AG04450 (cell line): ENCODE measurements at regions not wholly inside any gene's neighbourhood (a gene's known extent, or its start where the extent isn't known, plus 50 kb on each side); places are given as distances from the start of the nearest gene placed in this dataset.

ENCODE experiments used
- CTCF ChIA-PET: fragments of 300-600, 350-600 bp; formaldehyde crosslinking; extraction: SDS; loops from one replicate; lab custom pipeline; 2022; ENCODE audit warnings: antibody characterized with exemption, inconsistent platforms; lab: Charles Lee
- POLR2A ChIA-PET: fragments of 350-600 bp; formaldehyde crosslinking; extraction: SDS; loops from one replicate; lab custom pipeline; 2021; ENCODE audit warnings: antibody characterized with exemption, inconsistent platforms; lab: Yijun Ruan, JAX
- DNase-seq: peaks from one replicate; pipeline ENCODE4 v3.0.0-alpha.2; 2011; ENCODE audit warnings: low read depth, low spot score
- H3K27ac ChIP-seq: one replicate; pipeline ENCODE4 v1.5.1; 2012; ENCODE audit warnings: low read depth, low read length, control low read depth
- H3K27me3 ChIP-seq: one replicate; pipeline ENCODE4 v1.6.0; 2012; ENCODE audit warnings: low read length; ENCODE audit not compliant: control insufficient read depth, insufficient read depth
- H3K4me3 ChIP-seq: 2 replicates; pipeline ENCODE4 v1.5.1; 2011; ENCODE audit warnings: mild to moderate bottlenecking, low read depth, low read length, control low read depth
- H3K9me3 ChIP-seq: 2 replicates; pipeline ENCODE4 v1.5.1; 2012; ENCODE audit warnings: low read length; ENCODE audit not compliant: control insufficient read depth, insufficient read depth
- TF ChIP-seq, protein P1 (sequence below): IDR thresholded peaks from 2 replicates; pipeline ENCODE4 v1.5.1; 2011; ENCODE audit warnings: low read depth, low read length, control low read depth, inconsistent platforms

DNA sequence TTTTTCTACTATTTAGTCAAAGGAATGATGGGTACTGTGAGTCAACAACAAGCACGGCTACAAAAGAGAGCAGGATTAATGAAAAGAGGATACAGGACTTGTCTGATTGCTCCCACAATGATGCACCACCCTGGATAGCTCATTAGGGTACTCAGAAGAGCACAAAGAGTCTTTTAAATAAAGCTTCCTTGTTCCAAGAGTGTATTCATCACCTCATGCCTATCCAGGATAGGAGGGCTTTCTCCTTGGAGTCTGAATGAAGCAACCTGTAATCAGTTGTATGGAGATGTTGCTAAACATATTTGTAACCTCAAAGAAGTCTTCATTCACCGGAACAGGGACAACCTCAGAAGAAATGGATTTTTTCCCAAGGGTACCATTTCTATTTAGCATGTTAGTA, 219.5 kb upstream of the TMEM161B start:
- H3K4me3 ChIP-seq: no peak overlapping the region
- ChIA-PET CTCF (no interaction called here), POLR2A (no interaction called here)
- no peak for DNase-seq
- TF ChIP-seq, protein P1, sequence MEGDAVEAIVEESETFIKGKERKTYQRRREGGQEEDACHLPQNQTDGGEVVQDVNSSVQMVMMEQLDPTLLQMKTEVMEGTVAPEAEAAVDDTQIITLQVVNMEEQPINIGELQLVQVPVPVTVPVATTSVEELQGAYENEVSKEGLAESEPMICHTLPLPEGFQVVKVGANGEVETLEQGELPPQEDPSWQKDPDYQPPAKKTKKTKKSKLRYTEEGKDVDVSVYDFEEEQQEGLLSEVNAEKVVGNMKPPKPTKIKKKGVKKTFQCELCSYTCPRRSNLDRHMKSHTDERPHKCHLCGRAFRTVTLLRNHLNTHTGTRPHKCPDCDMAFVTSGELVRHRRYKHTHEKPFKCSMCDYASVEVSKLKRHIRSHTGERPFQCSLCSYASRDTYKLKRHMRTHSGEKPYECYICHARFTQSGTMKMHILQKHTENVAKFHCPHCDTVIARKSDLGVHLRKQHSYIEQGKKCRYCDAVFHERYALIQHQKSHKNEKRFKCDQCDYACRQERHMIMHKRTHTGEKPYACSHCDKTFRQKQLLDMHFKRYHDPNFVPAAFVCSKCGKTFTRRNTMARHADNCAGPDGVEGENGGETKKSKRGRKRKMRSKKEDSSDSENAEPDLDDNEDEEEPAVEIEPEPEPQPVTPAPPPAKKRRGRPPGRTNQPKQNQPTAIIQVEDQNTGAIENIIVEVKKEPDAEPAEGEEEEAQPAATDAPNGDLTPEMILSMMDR: no peak
- H3K27ac ChIP-seq: no peak overlapping the region
- H3K9me3 ChIP-seq: no peaks in the 10 kb centered on the region
- no peaks in the 10 kb centered on the region for H3K27me3 ChIP-seq

DNA sequence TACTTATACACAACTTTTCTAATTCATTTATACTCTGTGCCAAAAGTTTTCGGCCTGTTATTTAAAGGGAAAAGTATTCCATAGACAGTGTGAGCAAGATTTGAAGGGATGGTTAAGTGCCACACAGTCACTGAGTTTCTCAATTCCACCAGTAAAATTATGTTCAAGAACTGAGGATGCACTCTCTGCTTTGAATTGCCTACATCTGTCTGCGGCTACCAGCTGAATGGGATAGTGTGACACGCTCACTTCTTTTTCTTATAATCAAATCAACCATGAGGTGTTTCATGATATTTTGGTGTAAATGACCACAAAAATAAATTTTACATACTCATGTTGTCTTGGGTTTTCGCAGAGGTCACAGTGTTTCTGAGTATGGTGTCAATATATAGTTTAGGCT, 218.4 kb upstream of the TMEM161B start:
- ChIA-PET POLR2A (no interaction called here), CTCF (no interaction called here)
- DNase-seq: no peak
- TF ChIP-seq, protein P1: no peak
- H3K27ac ChIP-seq: no peak overlapping the region
- H3K9me3 ChIP-seq: no peaks in the 10 kb centered on the region
- H3K4me3 ChIP-seq: no peak overlapping the region
- no peaks in the 10 kb centered on the region for H3K27me3 ChIP-seq

DNA sequence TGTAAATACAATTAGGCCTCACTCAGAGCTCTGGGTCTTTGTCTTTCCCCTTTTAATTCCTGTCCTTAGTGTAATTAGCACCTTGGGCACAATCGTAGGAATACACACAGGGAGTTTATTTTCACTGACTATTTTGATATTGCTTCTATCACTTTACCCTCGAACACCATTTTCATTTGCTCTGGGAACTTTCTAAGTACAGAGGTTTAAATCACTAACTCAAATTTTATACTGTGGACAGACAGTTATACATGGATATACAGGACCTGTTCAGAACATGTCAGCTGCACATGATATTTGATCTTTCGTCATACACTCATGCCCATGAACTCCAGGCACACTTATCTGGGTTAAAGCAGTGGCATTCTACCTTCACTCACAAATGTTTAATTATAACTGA, 217.8 kb upstream of the TMEM161B start:
- ChIA-PET CTCF (no interaction called here), POLR2A (no interaction called here)

DNA sequence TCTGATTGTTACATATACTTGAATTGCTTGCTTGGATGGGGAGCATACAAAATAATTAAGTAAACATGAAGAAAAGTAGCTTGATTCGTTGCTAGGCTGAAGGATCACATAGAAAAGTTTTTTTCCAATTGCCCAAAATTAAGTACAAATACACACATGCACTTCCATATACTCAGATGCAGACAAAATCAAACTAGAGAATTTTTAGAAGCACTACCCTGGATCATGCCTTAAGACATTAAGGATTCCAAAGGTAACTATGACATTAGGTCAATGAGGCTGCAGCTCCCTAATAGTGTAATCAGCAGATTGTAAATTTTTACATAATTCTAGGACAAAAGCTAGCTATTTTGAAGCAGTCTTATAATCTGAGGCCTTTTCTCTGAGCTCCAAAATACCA, 216.9 kb upstream of the TMEM161B start:
- DNase-seq: no peak
- H3K4me3 ChIP-seq: no peak overlapping the region
- no peak overlapping the region for H3K27ac ChIP-seq
- no peaks in the 10 kb centered on the region for H3K27me3 ChIP-seq
- CTCF ChIA-PET: interaction anchor here (1.8 kb wide), 1 partner anchor 9 kb away, joined by 4 read pairs; no protein-coding TSS in a partner anchor
- TF ChIP-seq, protein P1: no peak
- H3K9me3 ChIP-seq: no peaks in the 10 kb centered on the region
- POLR2A ChIA-PET: no interaction called here

More for the DNA sequence above, 217.8 kb upstream of the TMEM161B start:
- Histone ChIP-seq H3K27ac (no peak overlapping the region), H3K4me3 (no peak overlapping the region), H3K9me3 (no peaks in the 10 kb centered on the region), H3K27me3 (no peaks in the 10 kb centered on the region)
- TF ChIP-seq, protein P1: no peak
- DNase-seq: no peak

DNA sequence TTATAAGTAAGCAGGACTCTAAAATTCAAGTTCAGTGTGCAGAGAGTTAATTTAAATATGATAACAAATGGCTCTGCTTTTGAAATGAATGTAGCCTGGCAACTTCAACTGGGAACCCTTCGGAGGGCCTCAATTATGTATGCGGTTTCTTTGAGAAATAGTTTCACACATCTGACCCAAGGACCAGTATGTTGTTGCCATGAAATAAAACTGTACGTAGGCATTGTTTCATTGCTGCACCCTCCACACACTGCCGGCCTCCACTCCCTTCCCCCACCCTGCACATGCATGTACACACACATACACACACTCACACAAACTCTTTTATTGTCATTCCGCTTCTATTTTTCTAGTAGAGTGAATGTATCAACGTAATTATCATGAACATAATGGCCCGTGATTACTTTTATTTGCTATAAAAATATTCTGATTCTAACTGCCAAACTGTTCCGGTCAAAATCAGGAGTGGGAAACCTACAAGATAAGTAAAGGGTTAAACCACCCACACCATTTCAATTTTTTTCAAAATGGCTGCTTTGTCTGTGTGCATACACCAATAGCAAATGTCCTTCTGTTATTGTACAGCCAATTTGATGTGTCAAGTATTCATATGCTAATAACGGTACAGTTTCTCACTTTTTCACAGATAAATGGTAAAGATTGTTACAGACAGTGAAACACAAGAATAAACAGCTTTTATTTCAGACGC, 215.5 kb upstream of the TMEM161B start:
- DNase-seq: no peak
- TF ChIP-seq, protein P1: no peak
- Histone ChIP-seq H3K27ac (no peak overlapping the region), H3K9me3 (no peaks in the 10 kb centered on the region), H3K4me3 (no peak overlapping the region), H3K27me3 (no peaks in the 10 kb centered on the region)
- POLR2A ChIA-PET: no interaction called here
- CTCF ChIA-PET: interaction anchor here (1.8 kb wide), 1 partner anchor 10 kb away, joined by 4 read pairs; no protein-coding TSS in a partner anchor
